ENCODE measurements at regions not wholly inside any gene's neighbourhood (a gene's known extent, or its start where the extent isn't known, plus 50 kb on each side); places are given as distances from the start of the nearest gene placed in this dataset.

DNA sequence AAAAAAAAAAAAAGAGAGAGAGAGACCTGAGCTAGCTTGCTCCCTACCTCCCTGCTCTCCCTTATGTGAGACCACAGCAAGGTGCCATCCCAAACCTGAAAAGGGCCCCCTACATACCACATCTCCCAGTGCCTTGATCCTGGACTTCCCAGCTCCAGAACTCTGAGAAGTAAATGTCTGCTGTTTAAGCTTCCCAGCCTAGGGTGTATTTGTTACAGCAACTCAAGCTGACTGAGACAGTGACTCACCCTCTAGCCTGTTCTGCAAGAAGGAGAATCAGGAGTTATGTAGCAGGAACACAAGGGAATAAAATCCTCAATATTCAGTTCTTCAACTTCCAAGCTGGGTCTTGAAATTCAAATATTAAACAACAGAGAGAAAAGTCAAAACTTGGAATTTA is 52.1 kb upstream of the TMEM72 start:
- no peak for DNase-seq

DNA sequence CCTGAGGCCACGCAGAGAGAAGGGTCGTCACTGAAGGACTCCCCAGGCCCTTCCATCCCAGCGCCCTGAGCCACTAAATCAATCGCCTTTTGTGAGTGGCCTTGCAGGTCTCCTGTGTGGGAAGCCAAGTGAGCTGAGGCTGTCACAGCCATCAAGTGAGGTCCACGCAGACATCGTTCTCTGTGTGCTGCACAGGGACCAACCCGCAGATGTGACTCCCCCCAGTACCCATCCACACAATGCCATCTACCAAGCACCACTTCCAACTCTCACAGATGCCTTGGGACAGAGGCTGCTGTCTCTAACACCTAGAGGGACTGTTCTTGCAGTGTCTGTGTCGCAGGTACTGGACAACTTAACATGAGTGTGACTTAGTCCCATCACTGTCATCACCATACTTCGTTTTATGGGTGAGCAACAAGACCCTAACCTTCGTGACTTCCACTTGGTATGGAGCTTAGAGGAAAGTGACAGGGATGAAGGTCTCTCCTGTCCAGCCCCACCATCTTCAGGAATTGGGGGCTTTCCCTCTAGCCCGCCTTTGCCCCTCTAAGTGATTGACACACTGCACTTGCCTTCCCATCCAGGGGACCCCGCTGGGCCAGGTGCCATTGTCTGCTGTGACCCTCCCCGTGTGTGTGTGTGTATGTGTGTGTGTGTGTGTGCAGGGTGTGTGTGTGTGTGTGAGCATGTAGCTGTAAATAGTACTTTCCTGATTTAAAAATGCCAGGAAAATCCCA is 51.4 kb upstream of the TMEM72 start:
- no peak for DNase-seq

DNA sequence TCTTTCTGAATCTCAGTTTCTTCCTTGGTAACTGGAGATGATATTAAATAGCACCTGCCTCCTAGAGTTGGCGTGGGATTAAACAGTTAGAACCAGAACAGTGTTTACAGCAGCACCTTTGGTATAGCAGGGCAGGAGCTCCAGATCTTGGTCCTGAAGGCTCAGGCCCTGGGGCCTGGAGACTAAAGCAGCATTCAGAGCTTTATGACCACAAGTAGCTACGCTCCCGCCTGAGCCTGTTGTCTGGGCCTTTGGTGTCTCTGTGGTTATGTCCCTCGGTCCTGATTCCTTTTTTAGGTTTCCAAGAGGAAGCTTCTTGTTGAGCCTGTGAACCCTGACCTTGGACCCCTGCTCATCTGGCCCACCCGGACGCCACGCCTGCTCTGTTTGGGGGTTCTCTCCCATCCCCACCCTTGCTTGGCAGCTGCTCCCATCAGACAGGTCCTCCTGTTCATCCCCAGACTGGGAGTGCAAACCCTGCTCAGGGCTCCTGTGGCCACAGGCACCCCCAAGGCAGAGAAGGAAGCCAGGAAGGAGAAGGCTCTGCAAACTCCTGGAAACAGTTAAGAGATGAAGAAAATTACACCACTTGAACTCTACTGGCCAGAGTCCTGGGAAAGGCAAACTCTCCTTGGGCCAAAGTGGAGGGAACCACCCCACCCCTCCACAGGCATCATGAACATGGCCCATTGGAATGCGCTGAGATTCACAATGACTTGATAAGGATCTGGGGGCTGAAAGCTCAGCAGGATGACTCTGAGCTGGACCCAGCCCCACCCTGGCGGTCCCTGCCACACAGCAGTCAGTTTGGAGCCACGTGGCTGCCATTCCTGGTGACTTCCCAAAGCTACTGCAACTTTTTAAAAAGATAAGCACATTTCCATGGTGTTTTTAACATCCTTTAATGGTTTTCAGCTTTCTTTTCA is 50.1 kb upstream of the TMEM72 start:
- no peak for DNase-seq

All from stimulated activated CD4-positive, alpha-beta T cell treated with anti-CD3 and anti-CD28 coated beads, Interleukin-1b, Interleukin-23, amount 100 ng/mL, for 48 hours (primary cell).